IMR-90 (cell line): ENCODE measurements at regions not wholly inside any gene's neighbourhood (a gene's known extent, or its start where the extent isn't known, plus 50 kb on each side); places are given as distances from the start of the nearest gene placed in this dataset.

Experiments
- ATAC-seq: fragments of 200-7000 bp; cut with Tn5 transposase; 2 replicates; pipeline ENCODE4 v1.9.1; 2020; ENCODE audit warnings: low read depth, mild to moderate bottlenecking, moderate library complexity
- BruUV-seq: library from RNA; stranded (reverse); fragments of 400-500 nt; replicated peaks from 2 replicates; lab custom pipeline; 2021; lab: Mats Ljungman, UMichigan
- CTCF ChIA-PET: fragments of 300-600 bp; formaldehyde crosslinking; extraction: SDS; loops from one replicate; lab custom pipeline; 2021; ENCODE audit warnings: antibody characterized with exemption; lab: Yijun Ruan, JAX
- POLR2A ChIA-PET: fragments of 300-600 bp; sonication (Branson Sonifier 250); formaldehyde crosslinking; loops from one replicate; lab custom pipeline; 2022; ENCODE audit warnings: antibody characterized with exemption; ENCODE audit not compliant: unreplicated experiment; lab: Charles Lee
- DNase-seq: peaks from one replicate; pipeline ENCODE4 v3.0.0; 2013
- H2AFZ ChIP-seq: replicated peaks from 2 replicates; pipeline ENCODE3; 2013; ENCODE audit warnings: low read length, mild to moderate bottlenecking; ENCODE audit not compliant: poor library complexity
- H2AK5ac ChIP-seq: 2 replicates; pipeline ENCODE4 v1.6.1; 2013; ENCODE audit warnings: low read depth, low read length, inconsistent platforms
- H2AK9ac ChIP-seq: replicated peaks from 2 replicates; pipeline ENCODE3; 2013; ENCODE audit warnings: mild to moderate bottlenecking, low read depth, low read length, moderate library complexity; ENCODE audit not compliant: poor library complexity
- H2BK120ac ChIP-seq: 2 replicates; pipeline ENCODE4 v1.6.1; 2013; ENCODE audit warnings: low read depth, low read length, inconsistent platforms
- H2BK15ac ChIP-seq: 3 replicates; pipeline ENCODE4 v1.6.1; 2013; ENCODE audit warnings: low read depth, low read length, inconsistent platforms
- H2BK20ac ChIP-seq: 2 replicates; pipeline ENCODE4 v1.6.1; 2013; ENCODE audit warnings: low read depth, mild to moderate bottlenecking, inconsistent platforms, low read length, moderate library complexity
- H2BK5ac ChIP-seq: 2 replicates; pipeline ENCODE4 v1.6.1; 2013; ENCODE audit warnings: mild to moderate bottlenecking, low read depth, low read length, inconsistent platforms; ENCODE audit not compliant: poor library complexity, severe bottlenecking
- H3K14ac ChIP-seq: replicated peaks from 2 replicates; pipeline ENCODE4 v1.6.1; 2013; ENCODE audit warnings: low read depth, low read length, inconsistent platforms
- H3K18ac ChIP-seq: 2 replicates; pipeline ENCODE4 v1.6.1; 2013; ENCODE audit warnings: low read depth, low read length, control low read depth
- H3K23ac ChIP-seq: 2 replicates; pipeline ENCODE4 v1.6.1; 2013; ENCODE audit warnings: low read depth, low read length, inconsistent platforms
- H3K27ac ChIP-seq: 2 replicates; pipeline ENCODE4 v1.5.1; 2013; ENCODE audit warnings: mild to moderate bottlenecking, control low read depth, low read length; ENCODE audit not compliant: insufficient read depth
- H3K27me3 ChIP-seq: 2 replicates; pipeline ENCODE4 v1.6.1; 2013; ENCODE audit warnings: low read length; ENCODE audit not compliant: control insufficient read depth, insufficient read depth
- H3K36me3 ChIP-seq: 2 replicates; pipeline ENCODE4 v1.6.1; 2013; ENCODE audit warnings: low read length, mixed read lengths; ENCODE audit not compliant: control insufficient read depth, insufficient read depth
- H3K4ac ChIP-seq: 2 replicates; pipeline ENCODE4 v1.6.1; 2013; ENCODE audit warnings: low read depth, low read length, inconsistent platforms
- H3K4me1 ChIP-seq: 2 replicates; pipeline ENCODE4 v1.6.1; 2013; ENCODE audit warnings: low read length, mixed read lengths; ENCODE audit not compliant: control insufficient read depth, insufficient read depth
- H3K4me2 ChIP-seq: 2 replicates; pipeline ENCODE4 v1.6.1; 2013; ENCODE audit warnings: low read depth, mild to moderate bottlenecking, control low read depth, low read length, moderate library complexity
- H3K4me3 ChIP-seq: 2 replicates; pipeline ENCODE4 v1.5.1; 2013; ENCODE audit warnings: low read depth, mild to moderate bottlenecking, control low read depth, low read length, moderate library complexity; ENCODE audit not compliant: insufficient read depth
- H3K56ac ChIP-seq: 2 replicates; pipeline ENCODE4 v1.6.1; 2013; ENCODE audit warnings: low read length, inconsistent platforms; ENCODE audit not compliant: insufficient read depth; ENCODE audit errors: extremely low read depth
- H3K79me1 ChIP-seq, 2 experiments: 2 replicates each; pipeline ENCODE4 v1.6.1; 2013; ENCODE audit warnings: low read length in 2 of 2, inconsistent platforms in 1 of 2, low read depth in 1 of 2
- H3K9ac ChIP-seq: 2 replicates; pipeline ENCODE4 v1.6.1; 2013; ENCODE audit warnings: low read depth, low read length, control low read depth
- H3K9me1 ChIP-seq: 2 replicates; pipeline ENCODE4 v1.6.1; 2013; ENCODE audit warnings: low read length, inconsistent platforms; ENCODE audit not compliant: insufficient read depth
- H3K9me3 ChIP-seq: 2 replicates; pipeline ENCODE4 v1.6.1; 2013; ENCODE audit warnings: low read length; ENCODE audit not compliant: control insufficient read depth, insufficient read depth
- H4K20me1 ChIP-seq: 2 replicates; pipeline ENCODE4 v1.6.1; 2013; ENCODE audit warnings: low read length, inconsistent platforms; ENCODE audit not compliant: insufficient read depth
- H4K5ac ChIP-seq: 2 replicates; pipeline ENCODE4 v1.6.1; 2013; ENCODE audit warnings: mild to moderate bottlenecking, low read depth, low read length, control low read depth
- H4K8ac ChIP-seq, 2 experiments: 2 replicates each; pipeline ENCODE4 v1.6.1; 2013; ENCODE audit warnings: low read depth in 2 of 2, low read length in 2 of 2, control low read depth in 1 of 2, inconsistent platforms in 1 of 2
- H4K91ac ChIP-seq: 2 replicates; pipeline ENCODE4 v1.6.1; 2013; ENCODE audit warnings: low read depth, low read length, inconsistent platforms; ENCODE audit not compliant: insufficient read depth
- CEBPB ChIP-seq: IDR thresholded peaks from 2 replicates; pipeline ENCODE4 v1.6.1; 2012; ENCODE audit warnings: low read depth, low read length, improper control_type of control experiment
- CHD1 ChIP-seq: IDR thresholded peaks from 2 replicates; pipeline ENCODE4 v1.6.1; 2012; ENCODE audit warnings: low read depth, low read length, improper control_type of control experiment
- FOS ChIP-seq: fragments of 150-350 bp; IDR thresholded peaks from 2 replicates; pipeline ENCODE4 v1.6.1; 2016; ENCODE audit warnings: low read depth, low read length
- MAFK ChIP-seq: IDR thresholded peaks from 2 replicates; pipeline ENCODE4 v1.6.1; 2012; ENCODE audit warnings: low read depth, low read length, improper control_type of control experiment
- MAZ ChIP-seq: IDR thresholded peaks from 2 replicates; pipeline ENCODE4 v1.6.1; 2012; ENCODE audit warnings: low read depth, mild to moderate bottlenecking, low read length, improper control_type of control experiment, moderate library complexity, borderline replicate concordance
- MXI1 ChIP-seq: IDR thresholded peaks from 2 replicates; pipeline ENCODE4 v1.6.1; 2012; ENCODE audit warnings: low read depth, mild to moderate bottlenecking, low read length, moderate library complexity, borderline replicate concordance
- NFE2L2 ChIP-seq: fragments of 150-350 bp; IDR thresholded peaks from 2 replicates; pipeline ENCODE4 v1.6.1; 2016; ENCODE audit warnings: low read depth, mild to moderate bottlenecking, low read length
- POLR2A ChIP-seq: IDR thresholded peaks from 2 replicates; pipeline ENCODE4 v1.6.1; 2012; ENCODE audit warnings: mild to moderate bottlenecking, low read depth, low read length
- RAD21 ChIP-seq: IDR thresholded peaks from 2 replicates; pipeline ENCODE4 v1.6.1; 2012; ENCODE audit warnings: low read length, improper control_type of control experiment
- RCOR1 ChIP-seq: IDR thresholded peaks from 2 replicates; pipeline ENCODE4 v1.6.1; 2012; ENCODE audit warnings: mild to moderate bottlenecking, low read length, improper control_type of control experiment; ENCODE audit not compliant: insufficient replicate concordance
- RFX5 ChIP-seq: IDR thresholded peaks from 2 replicates; pipeline ENCODE4 v1.8.0; 2012; ENCODE audit warnings: low read depth, mild to moderate bottlenecking, low read length, moderate library complexity
- SMC3 ChIP-seq: fragments of 150-350 bp; IDR thresholded peaks from 2 replicates; pipeline ENCODE4 v1.6.1; 2016; ENCODE audit warnings: low read depth, mild to moderate bottlenecking, antibody characterized with exemption, low read length, moderate library complexity
- WGBS, 2 experiments: methylation state at CpG; one replicate each; pipeline versions ENCODE4 v1.1.5 to v1.1.7; 2013; ENCODE audit warnings: missing lambda C conversion rate in 2 of 2; ENCODE audit not compliant: insufficient read length in 1 of 2; ENCODE audit errors: extremely low coverage in 2 of 2; 5-methylcytosine and 5-hydroxymethylcytosine counted together
- dilution Hi-C: fragments of 300-500 bp; cut with HindIII; formaldehyde crosslinking; loops from one replicate; pipeline ENCODE4 v1.14.3; 2018; ENCODE audit warnings: low sequenced_read_pairs; ENCODE audit not compliant: unreplicated experiment
- in situ Hi-C: fragments of 300-500 bp; cut with MboI; formaldehyde crosslinking; loops from 3 replicates; pipeline ENCODE4 v1.14.3; 2019; ENCODE audit warnings: low sequenced_read_pairs, inconsistent platforms, mixed read lengths
- intact Hi-C: fragments of 100-400 bp; cut with micrococcal nuclease; formaldehyde crosslinking; loops from 2 replicates; pipeline ENCODE4 v1.10.0; 2022
- TF ChIP-seq, protein P1 (sequence below): fragments of 150-350 bp; IDR thresholded peaks from 2 replicates; pipeline ENCODE4 v1.6.1; 2017; ENCODE audit warnings: mild to moderate bottlenecking, antibody characterized with exemption, low read length, low read depth
- TF ChIP-seq, protein P2 (sequence below): fragments of 150-350 bp; IDR thresholded peaks from 2 replicates; pipeline ENCODE4 v1.6.1; 2016; ENCODE audit warnings: low read depth, mild to moderate bottlenecking, low read length, moderate library complexity, borderline replicate concordance

DNA sequence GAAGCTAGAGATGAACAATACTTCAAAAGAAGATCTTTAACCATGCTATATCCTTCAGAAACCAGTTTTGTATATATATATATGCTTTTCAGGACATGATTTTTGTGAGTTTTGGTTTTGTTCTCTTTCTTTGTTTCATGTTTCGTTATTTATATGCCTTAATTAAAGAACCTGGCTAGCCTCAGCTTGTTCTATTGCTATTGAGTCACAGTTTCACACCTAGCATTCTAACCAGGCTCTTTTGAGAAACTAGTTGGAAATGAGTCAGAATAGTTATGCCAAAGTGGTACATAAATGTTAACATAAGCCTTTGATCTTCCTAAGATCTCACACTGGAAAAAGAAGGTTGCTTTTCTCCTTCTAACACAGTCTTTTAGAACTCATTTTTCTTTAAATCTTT is 1925.2 kb downstream of the OLFM4 start:
- no peak overlapping the region for H3K4me3 ChIP-seq
- H4K91ac ChIP-seq = no peak overlapping the region
- no CpG with 5 or more reads among the region's 1 CpG for WGBS, 2 experiments
- no peaks in the 10 kb centered on the region for H4K20me1 ChIP-seq
- POLR2A ChIA-PET = no interaction called here
- H2BK120ac ChIP-seq = no peak overlapping the region
- ATAC-seq = no peak
- H3K56ac ChIP-seq = no peak overlapping the region
- no peak overlapping the region for H2BK15ac ChIP-seq
- in situ Hi-C loops (no loop called here), dilution Hi-C loops (no loop called here), intact Hi-C loops (no loop called here)
- no peak overlapping the region for H3K4ac ChIP-seq
- no peak overlapping the region for H3K18ac ChIP-seq
- H3K4me1 ChIP-seq = no peaks in the 10 kb centered on the region
- no peak overlapping the region for H2AK9ac ChIP-seq
- no peaks in the 10 kb centered on the region for H3K36me3 ChIP-seq
- no peak overlapping the region for H3K27ac ChIP-seq
- peaks cover 9% of the 10 kb centered on the region for H3K9me3 ChIP-seq
- no peak overlapping the region for H4K5ac ChIP-seq
- H3K9ac ChIP-seq = no peak overlapping the region
- no TSS peak for BruUV-seq
- no peak overlapping the region for H2BK20ac ChIP-seq
- no peaks in the 10 kb centered on the region for H3K79me1 ChIP-seq
- H3K27me3 ChIP-seq = no peaks in the 10 kb centered on the region
- no peak for DNase-seq
- no peak overlapping the region for H3K23ac ChIP-seq
- no peaks in the 10 kb centered on the region for H3K9me1 ChIP-seq
- H4K8ac ChIP-seq = no peak overlapping the region
- no peak overlapping the region for H2AFZ ChIP-seq
- no peak overlapping the region for H2AK5ac ChIP-seq
- H2BK5ac ChIP-seq = no peak overlapping the region
- TF ChIP-seq NFE2L2 = no peak
- no peak for TF ChIP-seq RCOR1
- no peak for TF ChIP-seq POLR2A
- TF ChIP-seq FOS = no peak
- TF ChIP-seq RFX5 = no peak
- no peak for TF ChIP-seq MAFK
- no peak for TF ChIP-seq MXI1
- TF ChIP-seq CHD1 = no peak
- TF ChIP-seq, protein P1, sequence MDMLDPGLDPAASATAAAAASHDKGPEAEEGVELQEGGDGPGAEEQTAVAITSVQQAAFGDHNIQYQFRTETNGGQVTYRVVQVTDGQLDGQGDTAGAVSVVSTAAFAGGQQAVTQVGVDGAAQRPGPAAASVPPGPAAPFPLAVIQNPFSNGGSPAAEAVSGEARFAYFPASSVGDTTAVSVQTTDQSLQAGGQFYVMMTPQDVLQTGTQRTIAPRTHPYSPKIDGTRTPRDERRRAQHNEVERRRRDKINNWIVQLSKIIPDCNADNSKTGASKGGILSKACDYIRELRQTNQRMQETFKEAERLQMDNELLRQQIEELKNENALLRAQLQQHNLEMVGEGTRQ = no peak
- no peak for TF ChIP-seq MAZ
- TF ChIP-seq, protein P2, sequence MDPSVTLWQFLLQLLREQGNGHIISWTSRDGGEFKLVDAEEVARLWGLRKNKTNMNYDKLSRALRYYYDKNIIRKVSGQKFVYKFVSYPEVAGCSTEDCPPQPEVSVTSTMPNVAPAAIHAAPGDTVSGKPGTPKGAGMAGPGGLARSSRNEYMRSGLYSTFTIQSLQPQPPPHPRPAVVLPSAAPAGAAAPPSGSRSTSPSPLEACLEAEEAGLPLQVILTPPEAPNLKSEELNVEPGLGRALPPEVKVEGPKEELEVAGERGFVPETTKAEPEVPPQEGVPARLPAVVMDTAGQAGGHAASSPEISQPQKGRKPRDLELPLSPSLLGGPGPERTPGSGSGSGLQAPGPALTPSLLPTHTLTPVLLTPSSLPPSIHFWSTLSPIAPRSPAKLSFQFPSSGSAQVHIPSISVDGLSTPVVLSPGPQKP = no peak
- TF ChIP-seq SMC3 = no peak
- no peak for TF ChIP-seq CEBPB
- no peak for TF ChIP-seq RAD21
- CTCF ChIA-PET = no interaction called here
- no peak overlapping the region for H3K14ac ChIP-seq
- no peak overlapping the region for H3K4me2 ChIP-seq
